GM19452 (cell line): ENCODE measurements at regions not wholly inside any gene's neighbourhood (a gene's known extent, or its start where the extent isn't known, plus 50 kb on each side); places are given as distances from the start of the nearest gene placed in this dataset.

Source experiments
- ATAC-seq: cut with Tn5 transposase; IDR thresholded peaks from one replicate; pipeline ENCODE4 v1.9.1; 2021; ENCODE audit not compliant: unreplicated experiment

DNA sequence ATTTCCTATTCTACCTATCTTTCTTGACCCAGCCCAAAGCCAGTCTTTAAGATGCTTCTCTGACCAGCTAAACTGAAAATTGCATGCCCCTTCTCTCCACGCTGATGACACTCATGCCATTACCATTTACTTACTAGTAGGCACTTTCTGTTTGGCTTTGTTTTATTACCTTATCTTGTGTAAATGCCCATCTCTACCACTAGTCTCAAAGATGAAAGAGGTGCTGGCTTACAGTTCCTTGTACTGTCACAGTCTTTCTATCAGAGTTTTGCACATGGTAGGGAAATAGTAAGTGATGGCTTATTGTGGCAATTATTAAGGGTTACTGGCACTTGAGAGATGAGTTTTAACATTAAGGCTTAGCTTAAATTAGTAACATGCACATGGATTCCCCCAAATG lies 352.1 kb downstream of the RBM43 start:
- no peak for ATAC-seq

DNA sequence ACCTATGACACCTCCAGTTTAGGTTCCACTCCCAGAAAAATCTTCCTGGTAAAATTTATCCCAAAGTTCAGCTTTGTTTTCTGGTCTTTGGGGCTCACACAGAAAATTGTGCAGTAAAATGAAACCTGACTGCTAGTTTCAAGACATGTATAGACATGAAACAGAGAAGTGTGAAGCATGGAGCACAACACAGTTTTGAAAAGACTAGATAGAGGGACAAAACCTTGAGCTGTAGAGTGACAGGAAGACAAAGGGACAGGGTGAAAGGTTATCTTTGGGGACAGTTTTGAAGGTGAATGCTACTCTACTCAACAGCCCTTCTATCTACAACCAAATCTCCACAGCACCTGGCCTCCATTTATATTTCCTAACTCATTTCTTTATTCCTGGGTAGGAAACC lies 352.6 kb downstream of the RBM43 start:
- ATAC-seq, result peak; percentile 66

DNA sequence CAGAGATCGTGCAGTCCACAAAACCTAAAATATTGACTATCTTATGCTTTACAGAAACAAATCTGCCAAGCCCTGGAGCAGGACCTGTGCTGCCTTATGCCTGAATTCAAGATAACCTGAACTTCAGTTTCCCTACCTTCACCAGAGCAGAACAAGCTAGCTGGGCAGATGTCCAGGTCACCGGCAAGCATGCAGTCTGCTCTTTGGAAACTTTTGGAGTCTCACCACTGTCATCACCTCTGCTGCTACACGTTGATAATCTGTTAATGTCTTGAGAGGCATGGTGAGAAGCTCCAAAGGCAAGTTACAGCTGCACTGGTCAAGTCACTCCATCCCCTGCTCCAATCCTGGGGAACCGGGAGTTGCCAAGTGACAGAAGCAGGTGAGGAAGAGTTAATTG lies 354.2 kb downstream of the RBM43 start:
- no peak for ATAC-seq

DNA sequence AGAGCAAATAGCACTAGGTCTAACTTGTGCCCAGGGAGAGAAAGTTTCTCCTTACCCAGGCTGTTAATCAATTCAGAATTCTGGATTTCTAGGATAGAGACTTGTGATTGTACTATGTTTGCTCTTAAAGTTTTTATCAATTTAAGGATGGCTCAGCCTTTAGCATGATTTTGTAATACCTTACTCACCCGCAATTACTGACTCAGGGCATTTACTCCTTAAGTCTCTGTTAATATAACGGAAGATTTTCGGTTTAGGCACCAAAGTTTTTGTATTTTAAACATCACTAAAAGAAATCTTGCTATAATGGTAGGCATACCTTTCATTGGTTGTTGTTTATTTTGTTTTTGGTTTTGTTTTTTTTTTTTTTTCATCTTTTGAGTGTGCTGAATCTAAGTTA lies 358.2 kb downstream of the RBM43 start:
- no peak for ATAC-seq

DNA sequence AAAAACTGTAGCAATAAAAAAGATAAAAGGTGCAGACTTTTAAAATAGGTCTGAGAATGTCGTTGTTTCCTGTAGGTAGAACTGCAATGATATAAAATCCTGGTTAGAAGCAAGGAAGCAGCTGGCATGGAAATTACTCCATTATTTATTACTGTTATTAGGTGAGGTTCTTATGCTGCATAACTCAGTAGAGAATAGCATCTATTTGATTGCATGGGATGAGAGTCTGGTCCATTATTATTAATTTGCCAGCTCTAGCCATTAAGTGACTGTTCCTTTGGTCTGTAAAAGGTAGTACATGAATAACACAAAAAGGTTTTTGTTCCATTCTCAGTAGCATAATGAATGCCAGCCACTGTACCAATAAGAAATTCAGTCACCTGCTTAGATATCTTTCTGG lies 358.6 kb downstream of the RBM43 start:
- ATAC-seq, result no peak

DNA sequence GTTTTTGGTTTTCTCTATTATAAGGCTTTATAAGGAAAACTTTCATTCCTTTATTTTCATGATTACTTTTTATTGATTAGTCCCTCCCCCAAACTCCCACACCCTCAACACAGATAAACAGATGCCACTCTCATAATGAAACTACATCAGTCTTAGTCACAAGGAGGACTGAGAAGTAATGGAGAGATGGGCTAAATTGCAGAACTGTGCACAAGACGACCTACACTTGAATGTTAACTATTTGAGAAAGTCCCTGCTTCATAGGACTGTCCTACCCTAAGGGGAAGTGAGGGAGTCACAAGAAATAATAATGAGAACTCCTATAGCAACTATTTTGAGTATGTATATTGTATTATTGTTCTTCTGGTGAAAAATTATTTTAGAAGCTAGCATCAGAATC lies 360.8 kb downstream of the RBM43 start:
- no peak for ATAC-seq

DNA sequence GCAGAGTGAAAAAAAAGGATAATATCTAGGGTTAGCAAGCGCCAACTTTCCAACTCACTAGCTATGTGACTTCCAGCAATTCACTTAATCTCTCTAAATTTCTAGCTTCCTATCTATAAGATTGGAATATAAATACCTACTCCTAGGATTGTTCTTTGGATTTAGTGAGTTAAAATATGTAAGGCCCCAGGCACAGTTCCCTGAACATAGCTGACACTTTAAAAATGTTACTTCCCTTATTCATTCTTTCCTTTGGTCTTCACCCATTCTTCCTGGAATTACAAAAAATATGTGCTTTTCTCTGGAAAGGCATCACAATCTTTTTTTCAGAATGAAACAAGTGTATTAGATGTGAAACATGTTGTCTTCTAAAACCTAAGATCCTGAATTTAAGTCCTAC lies 365.7 kb downstream of the RBM43 start:
- no peak for ATAC-seq

DNA sequence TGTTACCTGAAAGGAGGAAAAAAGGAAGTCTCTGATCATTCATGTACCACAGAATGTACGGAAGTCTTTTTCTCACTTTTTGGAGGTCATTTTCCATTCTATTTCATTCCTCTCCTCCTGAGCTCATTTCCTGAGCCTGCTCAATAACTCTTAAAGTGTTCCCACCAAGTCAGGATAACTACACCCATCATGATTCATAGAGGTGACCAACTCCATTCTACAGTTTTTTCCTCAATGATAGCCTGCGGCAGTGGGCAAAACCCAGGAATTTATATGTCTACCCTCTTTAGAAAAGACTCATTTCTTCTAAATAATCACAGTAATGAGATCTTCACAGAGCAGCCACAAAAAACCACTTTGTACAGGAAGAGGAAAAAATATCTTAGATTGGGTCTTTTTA lies 372.5 kb downstream of the RBM43 start:
- no peak for ATAC-seq

DNA sequence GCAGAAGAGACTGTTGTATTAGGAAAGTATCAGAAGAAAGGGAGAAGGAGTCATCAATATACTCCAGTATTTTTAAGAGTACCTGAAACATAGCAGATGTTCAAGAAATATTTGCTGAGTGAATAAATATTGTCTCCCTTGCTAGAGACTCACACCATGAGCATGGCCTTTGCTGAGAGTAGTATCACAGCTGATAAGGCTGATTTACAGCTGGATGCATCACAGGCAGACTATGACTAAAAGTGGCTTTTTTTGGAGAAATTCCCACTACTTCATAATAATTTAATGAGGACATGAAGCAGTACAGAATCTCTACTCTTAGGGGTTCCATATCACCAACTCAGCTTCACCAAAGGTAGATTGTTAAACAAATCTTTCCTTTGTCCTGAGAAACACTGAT lies 373.3 kb downstream of the RBM43 start:
- ATAC-seq, result no peak

DNA sequence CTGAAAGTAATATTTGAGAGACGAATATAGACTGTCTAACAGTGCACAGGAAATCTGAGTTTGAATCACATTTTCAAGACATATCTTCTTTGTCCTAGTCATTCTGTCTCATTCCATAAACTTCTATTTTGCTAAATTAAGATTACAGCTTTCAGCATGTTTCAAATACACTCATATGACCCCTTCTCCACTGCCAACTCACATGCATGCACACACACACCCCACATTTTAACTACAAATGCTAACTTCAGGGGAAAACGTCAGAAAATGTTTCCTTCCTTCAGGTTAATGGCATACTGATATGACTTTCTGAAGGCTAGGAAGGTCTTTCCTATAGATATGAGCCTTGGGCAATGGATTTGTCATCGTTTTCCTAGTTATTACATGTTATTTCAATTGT lies 373.7 kb downstream of the RBM43 start:
- no peak for ATAC-seq

DNA sequence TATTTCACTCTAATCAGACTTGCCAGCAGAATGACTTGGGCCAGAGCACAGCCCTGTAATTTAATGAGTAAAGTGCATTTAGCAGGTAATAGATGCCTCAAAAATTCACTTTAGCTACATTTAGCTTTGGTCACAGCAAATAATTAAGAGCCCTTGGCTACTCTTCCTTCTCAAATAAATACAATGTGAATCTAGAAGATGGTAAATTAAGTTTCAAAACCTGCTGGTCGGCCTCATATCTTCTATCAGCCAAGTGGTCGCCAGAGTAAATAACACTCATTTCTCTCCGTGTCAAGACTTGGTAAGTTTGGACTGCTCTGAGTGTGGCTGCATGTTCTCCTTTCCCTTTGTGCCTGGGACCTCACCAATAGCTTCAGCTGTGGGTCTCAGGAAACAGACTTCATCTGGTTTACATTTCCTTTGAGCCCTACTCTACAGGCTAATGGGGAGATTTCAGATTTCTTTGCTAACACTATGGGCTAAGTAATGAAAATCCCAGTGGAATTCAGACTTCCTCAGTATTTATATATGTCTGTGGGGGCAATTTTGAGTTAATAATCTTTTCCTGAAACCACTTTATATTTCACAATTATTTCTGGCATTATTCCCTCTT lies 375.8 kb downstream of the RBM43 start:
- no peak for ATAC-seq

DNA sequence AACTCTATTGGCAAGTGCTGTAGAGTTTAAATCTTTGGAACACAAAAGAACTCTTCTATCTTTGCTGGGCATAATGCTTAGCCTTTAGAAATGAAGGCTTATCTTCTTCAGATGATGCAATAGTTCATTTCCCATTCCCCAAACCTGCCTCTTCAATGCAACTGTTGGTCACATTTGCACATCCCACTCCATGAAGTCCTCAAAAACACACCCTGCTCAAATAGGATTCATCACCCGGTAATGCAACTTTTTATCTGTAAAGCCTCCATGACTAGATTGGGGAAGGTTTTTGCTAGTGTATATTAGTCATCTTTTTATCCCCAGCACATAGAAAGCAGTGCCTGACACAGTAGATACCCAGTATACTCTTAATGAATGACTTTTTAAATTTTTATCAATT lies 376.4 kb downstream of the RBM43 start:
- no peak for ATAC-seq

DNA sequence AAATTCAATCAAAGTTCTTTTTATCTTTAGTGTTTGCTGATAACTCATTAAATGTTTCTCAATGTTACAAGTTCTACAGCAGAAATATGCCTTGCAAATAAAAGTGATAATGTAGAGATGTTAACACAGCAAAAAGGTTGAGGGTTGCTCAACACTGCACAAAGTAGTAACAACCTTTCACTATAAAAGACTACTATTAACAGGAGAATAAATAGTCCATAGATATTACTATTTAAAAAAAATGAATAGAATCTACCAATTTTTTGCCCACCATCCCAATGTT lies 378.1 kb downstream of the RBM43 start:
- no peak for ATAC-seq

DNA sequence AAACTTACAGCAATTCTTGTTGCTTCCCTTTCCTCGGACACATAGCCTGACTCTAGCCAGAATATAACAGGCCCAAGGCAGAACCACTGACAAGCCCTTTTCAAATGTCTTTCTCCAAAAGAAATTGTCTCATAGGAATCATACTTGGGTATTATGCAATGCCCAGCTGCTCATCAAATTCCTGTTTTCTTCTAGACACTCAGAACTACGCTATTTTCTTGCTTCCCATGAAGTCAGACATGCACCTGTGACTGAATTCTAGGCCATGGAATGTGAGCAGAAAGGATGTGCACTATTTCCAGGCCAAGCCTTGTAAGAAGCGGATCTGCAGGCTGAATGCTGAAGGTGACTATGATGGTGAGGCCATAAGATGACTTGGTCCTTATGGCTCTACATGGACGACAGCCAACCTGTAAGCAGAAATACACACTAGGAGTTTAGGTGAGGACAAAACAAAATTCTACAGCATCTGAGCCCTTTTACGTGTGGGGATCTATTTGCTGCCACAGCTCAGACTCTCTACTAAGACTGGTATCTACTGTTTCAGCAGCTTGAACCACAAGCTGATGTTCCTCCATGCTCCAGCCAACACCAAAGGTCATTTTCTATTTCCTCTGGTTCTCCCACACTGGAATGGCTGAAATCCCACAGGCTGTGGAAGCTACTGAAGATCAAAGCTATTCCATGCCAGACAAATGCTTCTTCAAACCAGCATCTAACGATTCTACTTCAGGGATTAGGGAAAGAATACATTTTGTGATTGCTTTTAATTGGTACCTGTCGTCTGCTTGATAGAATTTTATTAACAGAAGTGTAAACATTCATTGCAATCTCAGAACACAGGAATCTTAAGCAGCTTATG lies 378.7 kb downstream of the RBM43 start:
- no peak for ATAC-seq

DNA sequence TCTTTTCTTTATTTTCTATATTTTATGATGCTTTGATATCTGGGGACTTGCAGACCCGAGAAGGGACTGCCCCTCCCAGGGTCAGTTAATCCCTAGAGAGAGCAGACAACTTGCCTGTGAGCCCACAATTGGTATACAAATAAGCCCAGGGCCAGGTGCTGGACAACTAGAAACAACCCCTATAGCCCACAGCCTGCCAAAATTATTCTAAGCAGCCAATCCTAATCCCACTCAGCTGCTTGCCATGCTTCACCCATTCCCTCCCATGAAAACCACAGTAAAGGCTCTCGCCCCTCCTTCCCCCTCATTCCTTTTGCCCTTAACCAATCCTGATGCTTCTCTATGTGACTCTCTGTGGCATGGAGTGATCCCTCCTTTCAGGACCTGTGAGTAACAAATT lies 380.7 kb downstream of the RBM43 start:
- ATAC-seq, result no peak

DNA sequence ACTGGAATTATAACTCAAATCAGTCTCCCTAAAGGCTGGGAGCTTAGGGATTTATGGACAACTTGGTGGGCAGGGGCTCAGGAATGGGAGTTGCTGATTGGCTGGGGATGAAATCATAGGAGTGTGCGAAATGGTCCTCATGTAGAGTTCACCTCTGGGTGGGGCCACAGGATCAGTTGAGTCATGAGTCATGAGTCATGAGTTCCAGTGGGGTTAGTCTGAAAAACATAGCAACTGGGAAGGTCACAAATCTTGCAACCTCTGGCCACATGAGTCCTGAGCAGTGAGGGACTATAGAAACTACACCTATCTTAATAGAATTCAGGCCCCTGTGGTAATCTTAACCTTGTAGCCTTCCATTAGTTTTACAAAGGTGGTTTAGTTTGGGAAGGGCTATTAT lies 383.3 kb downstream of the RBM43 start:
- ATAC-seq, result no peak

DNA sequence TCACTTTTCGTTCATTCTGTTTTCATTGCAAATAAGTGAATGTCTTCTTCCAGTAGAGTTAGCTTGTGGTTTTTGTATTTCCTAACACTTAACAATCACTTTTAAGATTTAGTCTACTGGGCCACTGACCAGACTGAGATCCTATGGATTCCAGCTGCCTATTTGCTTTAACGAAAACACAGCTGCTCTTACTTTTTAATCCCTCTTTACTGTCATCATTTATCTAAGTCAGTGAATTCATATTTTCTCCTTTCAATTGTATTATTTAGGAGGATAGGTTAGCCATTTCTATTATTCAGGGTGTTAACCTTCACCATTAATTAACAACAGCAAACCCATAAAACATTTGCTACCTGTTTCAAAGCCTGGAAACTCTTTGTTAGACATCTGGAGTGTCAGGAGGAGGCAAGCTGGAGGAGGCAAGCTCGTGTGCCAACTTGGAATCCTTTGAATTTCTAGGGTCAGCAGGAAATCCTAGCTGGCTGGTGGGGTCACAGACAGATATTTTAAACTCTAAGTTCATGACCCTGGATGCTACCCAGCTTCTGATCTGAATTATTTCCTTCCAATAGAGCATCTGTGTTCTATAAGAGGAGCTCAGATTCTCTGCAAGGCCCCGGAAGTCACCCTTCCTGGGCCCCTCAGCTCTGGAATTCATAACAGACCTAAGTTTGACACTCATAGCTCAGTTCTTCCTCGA lies 385.3 kb downstream of the RBM43 start:
- ATAC-seq, result no peak

DNA sequence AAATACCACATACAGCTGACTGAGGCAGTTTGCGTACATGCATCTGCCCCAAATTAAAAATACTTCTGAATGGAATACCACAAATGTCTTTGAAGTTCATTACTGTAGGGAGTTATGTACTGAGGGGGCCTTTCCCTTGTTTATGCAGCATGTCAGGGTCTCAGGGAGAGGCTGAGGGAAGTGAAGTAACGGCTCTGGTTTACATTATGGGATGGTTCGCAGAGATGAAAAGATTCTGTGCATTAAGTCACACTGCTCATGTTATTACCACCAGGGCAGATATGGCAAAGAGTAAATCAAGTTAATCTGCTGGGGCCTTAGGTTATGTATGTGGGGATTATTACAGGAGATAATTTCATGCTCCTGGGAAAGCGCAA lies 385.9 kb upstream of the RND3 start:
- ATAC-seq, result no peak

DNA sequence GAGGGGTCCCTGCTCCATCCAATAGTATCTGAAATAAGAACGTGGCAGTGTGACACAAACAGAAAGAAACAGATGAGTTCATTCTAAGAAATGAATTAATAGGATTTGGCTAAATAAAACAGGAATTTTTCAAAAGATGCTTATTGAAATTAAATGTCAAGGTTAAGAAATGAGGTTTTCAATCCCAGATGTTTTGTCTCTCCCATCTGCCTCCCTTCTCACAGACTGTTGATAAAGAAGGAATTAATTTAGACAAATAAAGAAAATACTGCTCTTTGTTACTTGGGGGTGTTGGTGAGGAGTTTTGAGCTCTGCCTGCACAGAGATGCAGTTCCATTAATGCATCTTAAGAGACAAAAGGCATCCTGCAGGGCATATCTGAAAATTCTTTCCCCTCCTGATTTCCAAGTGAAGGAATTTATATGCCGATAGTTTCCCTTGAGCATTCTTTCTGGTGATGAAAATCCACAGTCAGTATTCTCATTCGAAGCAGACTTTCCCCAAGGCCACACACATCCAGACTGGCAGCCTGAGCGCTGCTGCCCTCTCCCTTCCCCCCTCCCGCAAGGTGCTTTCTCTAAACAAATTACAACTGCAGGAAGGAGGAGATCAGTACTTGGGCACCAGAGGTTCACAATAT lies 385.4 kb upstream of the RND3 start:
- ATAC-seq, result no peak

DNA sequence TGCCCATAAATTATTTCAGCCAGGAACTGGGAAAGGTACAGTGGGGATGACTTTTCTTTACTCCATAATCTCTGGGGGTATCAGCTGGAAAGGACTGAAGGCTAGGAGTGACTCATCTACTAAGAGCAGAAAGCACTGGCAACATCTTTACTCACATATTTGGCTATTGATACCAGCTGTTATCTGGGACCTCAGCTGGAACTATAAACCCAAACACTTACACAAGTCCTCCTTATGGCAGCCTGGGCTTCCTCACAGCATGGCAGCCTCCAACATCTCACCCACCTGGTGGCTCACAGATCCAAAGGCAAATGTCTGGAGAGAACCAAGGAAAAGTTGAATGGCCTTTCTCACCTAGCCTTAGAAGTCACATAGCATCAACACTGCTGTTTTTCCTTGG lies 379.0 kb upstream of the RND3 start:
- no peak for ATAC-seq

DNA sequence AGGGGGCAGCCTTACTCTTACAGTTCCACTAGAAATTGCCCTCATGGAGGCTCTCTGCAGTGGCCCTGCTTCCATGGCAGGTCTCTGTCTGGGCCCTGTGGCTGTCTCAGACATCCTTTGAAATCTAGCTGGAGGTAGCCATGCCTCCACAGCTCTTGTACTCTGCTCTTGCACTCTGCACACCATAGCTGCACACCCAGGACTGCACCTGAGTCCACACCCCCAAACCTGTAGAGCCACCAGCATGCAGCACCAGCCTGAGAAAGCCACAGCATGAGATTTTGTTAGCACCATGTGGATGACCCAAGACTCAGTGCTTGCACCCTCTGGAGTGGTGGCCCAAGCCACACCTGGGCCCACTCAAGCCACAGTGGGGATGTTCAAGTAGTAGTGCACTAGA lies 376.2 kb upstream of the RND3 start:
- ATAC-seq, result no peak

DNA sequence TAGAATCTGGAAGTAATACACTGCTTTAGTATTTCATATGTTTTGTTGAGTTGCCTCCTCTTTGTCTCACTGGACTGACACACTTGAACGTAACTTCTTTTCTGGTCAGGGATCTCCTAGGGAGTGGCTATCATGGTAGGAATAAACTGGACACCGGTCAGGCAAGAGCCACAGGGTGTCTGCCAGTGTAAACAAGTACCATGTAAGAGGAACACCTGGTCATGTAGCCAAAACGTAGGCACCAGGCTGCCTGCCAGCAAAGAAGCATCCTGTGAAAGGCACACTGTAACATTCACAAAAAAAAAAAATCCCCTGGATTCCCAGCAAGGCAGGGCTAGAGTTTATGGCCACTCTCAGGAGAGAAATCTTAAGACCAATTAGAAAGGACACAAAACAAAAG lies 372.8 kb upstream of the RND3 start:
- no peak for ATAC-seq
